ENCODE measurements at regions not wholly inside any gene's neighbourhood (a gene's known extent, or its start where the extent isn't known, plus 50 kb on each side); places are given as distances from the start of the nearest gene placed in this dataset.
A peak's percentile ranks its signal among the peaks of the same experiment; 100 is the strongest.

- Histone ChIP-seq H2AFZ (ENCODE audit: low read length) (no peak overlapping the region), H3K4me1 (ENCODE audit: insufficient read depth, low read length) (no peaks in the 10 kb centered on the region), H3K9ac (ENCODE audit: insufficient read depth, low read depth, low read length) (no peak overlapping the region), H4K20me1 (ENCODE audit: insufficient read depth, low read length) (no peaks in the 10 kb centered on the region), H3K79me2 (ENCODE audit: insufficient read depth, low read length) (no peaks in the 10 kb centered on the region), H3K9me3 (ENCODE audit: low read length) (no peaks in the 10 kb centered on the region), H3K27ac (ENCODE audit: extremely low read length, insufficient read depth, low read length) (no peak overlapping the region), H3K36me3 (replicated peaks in 1 of 2; ENCODE audit: control insufficient read depth in 1 of 2, insufficient read depth in 2 of 2, low read length in 2 of 2) (no peaks in the 10 kb centered on the region), H3K4me2 (ENCODE audit: low read depth, low read length) (no peak overlapping the region), H3K27me3 (ENCODE audit: control insufficient read depth in 1 of 2, insufficient read depth in 2 of 2, low read length in 2 of 2) (no peaks in the 10 kb centered on the region), H3K4me3 (replicated peaks in 1 of 3; ENCODE audit: insufficient read depth in 1 of 3, low read depth in 2 of 3, low read length in 3 of 3) (no peak overlapping the region)
- DNase-seq (ENCODE audit: low spot score) = no peak
- 4% methylated on average over 2 of the region's 2 CpGs for WGBS (ENCODE audit: low lambda C conversion rate)
- ChIA-PET CTCF (ENCODE audit: low intra/inter-chr PET ratio, low total read pairs) (no interaction called here), POLR2A (no interaction called here)
- ATAC-seq = no peak
- FAIRE-seq = no peak
- intact Hi-C loops (cut with micrococcal nuclease; ENCODE audit: unreplicated experiment) (no loop called here), in situ Hi-C loops (cut with HindIII; ENCODE audit: extremely low pct_ligation_motif_present, low pct_unique_long_range_greater_than_20kb) (no loop called here)
- BruUV-seq (replicated peaks) = no TSS peak
- TF ChIP-seq MAFK (conservative IDR thresholded peaks at IDR 0.05 in 1 of 2, IDR thresholded peaks at IDR 0.05 in 1 of 2; ENCODE audit: low read length in 2 of 2) (peak; percentile 61 to 84), POLR2AphosphoS5 (IDR thresholded peaks at IDR 0.05; ENCODE audit: low read depth, low read length) (no peak), MAFF (IDR thresholded peaks at IDR 0.05; ENCODE audit: low read depth, low read length) (peak; percentile 59; the same call in 1 of the 2 replicates), ZBTB4 (CRISPR knock-in tag; IDR thresholded peaks at IDR 0.05; ENCODE audit: borderline replicate concordance) (no peak)
These were observed 191.1 kb upstream of the NR5A2 start for GRCh38 chr1:199836430-199836829.

- in situ Hi-C loops (cut with HindIII; ENCODE audit: extremely low pct_ligation_motif_present, low pct_unique_long_range_greater_than_20kb) = no loop called here
- BruUV-seq (replicated peaks) = no TSS peak
- 0% methylated on average over 1 of the region's 1 CpG for WGBS (ENCODE audit: low lambda C conversion rate)
- TF ChIP-seq ZNF589 (CRISPR knock-in tag; conservative IDR thresholded peaks at IDR 0.05) = no peak
- TF ChIP-seq ZSCAN12 (CRISPR knock-in tag; IDR thresholded peaks at IDR 0.05) = no peak
- no peak for TF ChIP-seq HES4 (CRISPR knock-in tag; IDR thresholded peaks at IDR 0.05; ENCODE audit: borderline replicate concordance)
- TF ChIP-seq ZNF414 (CRISPR knock-in tag; IDR thresholded peaks at IDR 0.05) = no peak
- no peak for TF ChIP-seq PCBP2 (optimal IDR thresholded peaks at IDR 0.05; ENCODE audit: low read depth, low read length, poor library complexity, severe bottlenecking)
- TF ChIP-seq MTF2 (CRISPR knock-in tag; IDR thresholded peaks at IDR 0.05; ENCODE audit: borderline replicate concordance) = no peak
- no peak for TF ChIP-seq NR2F6 (IDR thresholded peaks at IDR 0.05)
- no peak for TF ChIP-seq NR2F6 (CRISPR knock-in tag; IDR thresholded peaks at IDR 0.05)
- no peak for TF ChIP-seq RBAK (CRISPR knock-in tag; IDR thresholded peaks at IDR 0.05)
- no peak for TF ChIP-seq ZNF556 (CRISPR knock-in tag; IDR thresholded peaks at IDR 0.05; ENCODE audit: borderline replicate concordance)
- TF ChIP-seq ZKSCAN1 (IDR thresholded peaks at IDR 0.05; ENCODE audit: low read length) = no peak
- no peak for TF ChIP-seq DNMT1 (CRISPR knock-in tag; IDR thresholded peaks at IDR 0.05)
- no peak for TF ChIP-seq DNMT3B (CRISPR knock-in tag; conservative IDR thresholded peaks at IDR 0.05)
- TF ChIP-seq RBM39 (IDR thresholded peaks at IDR 0.05; ENCODE audit: low read depth, low read length, poor library complexity, severe bottlenecking) = no peak
- no peak for TF ChIP-seq ZNF777 (CRISPR knock-in tag; IDR thresholded peaks at IDR 0.05)
These were observed 190.2 kb upstream of the NR5A2 start for GRCh38 chr1:199837321-199837720.

More at GRCh38 chr1:199837321-199837720, 190.2 kb upstream of the NR5A2 start:
- H2AFZ ChIP-seq (ENCODE audit: low read length) = no peak overlapping the region
- no peaks in the 10 kb centered on the region for H3K9me3 ChIP-seq (ENCODE audit: low read length)
- H3K79me2 ChIP-seq (ENCODE audit: insufficient read depth, low read length) = no peaks in the 10 kb centered on the region
- ATAC-seq (no peak), DNase-seq (ENCODE audit: low spot score) (no peak), FAIRE-seq (no peak)
- no peaks in the 10 kb centered on the region for H4K20me1 ChIP-seq (ENCODE audit: insufficient read depth, low read length)
- H3K27ac ChIP-seq (ENCODE audit: extremely low read length, insufficient read depth, low read length) = no peak overlapping the region
- no peak overlapping the region for H3K4me3 ChIP-seq (replicated peaks in 1 of 3; ENCODE audit: insufficient read depth in 1 of 3, low read depth in 2 of 3, low read length in 3 of 3)
- intact Hi-C loops (cut with micrococcal nuclease; ENCODE audit: unreplicated experiment) = no loop called here
- no peaks in the 10 kb centered on the region for H3K4me1 ChIP-seq (ENCODE audit: insufficient read depth, low read length)
- H3K4me2 ChIP-seq (ENCODE audit: low read depth, low read length) = no peak overlapping the region
- H3K9ac ChIP-seq (ENCODE audit: insufficient read depth, low read depth, low read length) = no peak overlapping the region
- POLR2A ChIA-PET = no interaction called here
- CTCF ChIA-PET (ENCODE audit: low intra/inter-chr PET ratio, low total read pairs) = no interaction called here
- H3K36me3 ChIP-seq (replicated peaks in 1 of 2; ENCODE audit: control insufficient read depth in 1 of 2, insufficient read depth in 2 of 2, low read length in 2 of 2) = no peaks in the 10 kb centered on the region
- H3K27me3 ChIP-seq (ENCODE audit: control insufficient read depth in 1 of 2, insufficient read depth in 2 of 2, low read length in 2 of 2) = no peaks in the 10 kb centered on the region
